ENCODE measurements at regions not wholly inside any gene's neighbourhood (a gene's known extent, or its start where the extent isn't known, plus 50 kb on each side); places are given as distances from the start of the nearest gene placed in this dataset.

DNA sequence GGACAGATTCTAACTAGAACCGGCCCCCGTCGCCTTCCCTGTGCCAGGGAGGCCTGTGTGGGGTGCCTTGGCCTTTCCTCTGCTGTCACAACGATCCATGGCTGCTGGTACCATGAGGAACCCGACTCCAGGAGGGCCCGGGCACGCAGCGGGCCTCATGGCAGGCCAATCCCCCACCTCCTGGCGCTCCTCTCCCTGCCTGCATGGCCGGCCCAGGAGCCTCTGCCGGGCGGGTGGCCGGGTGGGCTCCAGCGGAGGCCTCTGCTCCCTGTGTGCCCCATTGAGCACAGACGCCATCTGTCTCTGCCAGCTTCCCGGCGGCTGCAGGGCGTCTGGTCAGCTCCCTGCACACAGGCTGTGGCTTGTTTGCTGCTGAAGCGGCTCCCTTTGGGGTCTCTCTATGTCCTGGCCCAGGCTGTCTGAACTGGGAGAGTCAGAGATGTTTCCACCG lies 86.5 kb downstream of the MYEOV start:
- Histone ChIP-seq H3K4me3 (ENCODE audit: low read depth, low read length) (no peak overlapping the region), H3K36me3 (ENCODE audit: control insufficient read depth, insufficient read depth, low read length) (no peaks in the 10 kb centered on the region), H3K27me3 (ENCODE audit: control insufficient read depth, insufficient read depth, low read length) (peaks cover 2% of the 10 kb centered on the region)
- no peak for DNase-seq (ENCODE audit: low read depth)
- TF ChIP-seq, protein P1, sequence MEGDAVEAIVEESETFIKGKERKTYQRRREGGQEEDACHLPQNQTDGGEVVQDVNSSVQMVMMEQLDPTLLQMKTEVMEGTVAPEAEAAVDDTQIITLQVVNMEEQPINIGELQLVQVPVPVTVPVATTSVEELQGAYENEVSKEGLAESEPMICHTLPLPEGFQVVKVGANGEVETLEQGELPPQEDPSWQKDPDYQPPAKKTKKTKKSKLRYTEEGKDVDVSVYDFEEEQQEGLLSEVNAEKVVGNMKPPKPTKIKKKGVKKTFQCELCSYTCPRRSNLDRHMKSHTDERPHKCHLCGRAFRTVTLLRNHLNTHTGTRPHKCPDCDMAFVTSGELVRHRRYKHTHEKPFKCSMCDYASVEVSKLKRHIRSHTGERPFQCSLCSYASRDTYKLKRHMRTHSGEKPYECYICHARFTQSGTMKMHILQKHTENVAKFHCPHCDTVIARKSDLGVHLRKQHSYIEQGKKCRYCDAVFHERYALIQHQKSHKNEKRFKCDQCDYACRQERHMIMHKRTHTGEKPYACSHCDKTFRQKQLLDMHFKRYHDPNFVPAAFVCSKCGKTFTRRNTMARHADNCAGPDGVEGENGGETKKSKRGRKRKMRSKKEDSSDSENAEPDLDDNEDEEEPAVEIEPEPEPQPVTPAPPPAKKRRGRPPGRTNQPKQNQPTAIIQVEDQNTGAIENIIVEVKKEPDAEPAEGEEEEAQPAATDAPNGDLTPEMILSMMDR (IDR thresholded peaks at IDR 0.05; ENCODE audit: insufficient read depth, low read length, poor library complexity, severe bottlenecking) = no peak

DNA sequence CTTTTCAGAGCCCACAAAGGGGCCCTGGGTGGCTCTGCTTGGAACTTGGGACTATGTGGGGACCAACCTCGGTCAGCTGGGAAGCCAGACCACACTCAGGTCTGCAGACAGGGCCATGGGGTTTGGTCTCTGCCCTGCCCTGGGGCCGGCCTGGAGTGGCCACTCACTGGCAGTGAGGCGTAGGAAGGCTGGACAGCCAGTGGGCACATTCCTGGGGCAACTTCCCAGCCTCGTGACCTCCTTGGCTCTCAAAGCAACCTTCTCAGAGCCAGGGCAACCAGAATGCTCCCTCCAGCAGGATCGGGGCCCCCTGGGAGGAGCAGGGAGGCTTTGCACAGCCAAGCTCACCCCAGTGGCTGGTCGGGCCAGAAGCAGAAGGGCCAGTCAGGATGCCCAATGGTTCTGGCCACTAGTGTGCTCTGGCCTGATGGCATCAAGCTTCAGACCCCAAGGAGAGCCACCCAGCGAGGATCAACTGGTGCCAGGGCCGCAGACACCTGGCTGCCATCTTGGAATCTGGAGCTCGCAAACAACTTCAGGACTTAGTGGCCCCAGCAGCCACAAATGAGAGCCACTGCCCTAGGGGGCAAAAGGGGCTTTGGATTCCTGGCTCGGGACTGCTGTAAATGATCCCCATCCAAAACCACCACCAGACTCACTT lies 87.1 kb downstream of the MYEOV start:
- Histone ChIP-seq H3K27me3 (ENCODE audit: control insufficient read depth, insufficient read depth, low read length) (peaks cover 2% of the 10 kb centered on the region), H3K4me3 (ENCODE audit: low read depth, low read length) (no peak overlapping the region), H3K36me3 (ENCODE audit: control insufficient read depth, insufficient read depth, low read length) (no peaks in the 10 kb centered on the region)
- TF ChIP-seq, protein P1 (IDR thresholded peaks at IDR 0.05; ENCODE audit: insufficient read depth, low read length, poor library complexity, severe bottlenecking) = no peak
- no peak for DNase-seq (ENCODE audit: low read depth)

DNA sequence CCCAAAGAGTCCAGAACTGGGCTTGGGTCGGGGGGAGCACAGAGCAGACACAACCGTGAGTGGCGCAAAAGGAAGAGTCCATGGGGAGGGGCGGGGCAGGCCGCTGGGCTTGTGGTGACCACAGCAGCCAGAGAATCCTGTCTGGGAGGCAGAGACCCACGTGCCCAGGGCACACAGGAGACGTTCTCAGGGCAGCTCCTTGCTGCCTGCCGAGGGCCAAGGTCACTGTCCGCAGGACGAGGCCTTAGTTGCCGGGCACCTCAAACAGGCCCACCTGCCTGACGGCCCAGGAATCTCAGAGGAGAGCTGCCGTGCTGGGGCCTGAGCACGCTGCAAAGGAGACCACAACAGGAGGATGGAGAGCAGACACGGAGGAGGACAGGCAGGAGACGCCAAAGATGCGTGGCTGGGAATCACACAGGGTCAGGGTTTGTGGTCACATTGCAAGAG lies 87.8 kb downstream of the MYEOV start:
- H3K4me3 ChIP-seq (ENCODE audit: low read depth, low read length) = no peak overlapping the region
- DNase-seq (ENCODE audit: low read depth) = no peak
- peaks cover 2% of the 10 kb centered on the region for H3K27me3 ChIP-seq (ENCODE audit: control insufficient read depth, insufficient read depth, low read length)
- H3K36me3 ChIP-seq (ENCODE audit: control insufficient read depth, insufficient read depth, low read length) = no peaks in the 10 kb centered on the region
- TF ChIP-seq, protein P1 (IDR thresholded peaks at IDR 0.05; ENCODE audit: insufficient read depth, low read length, poor library complexity, severe bottlenecking) = no peak

DNA sequence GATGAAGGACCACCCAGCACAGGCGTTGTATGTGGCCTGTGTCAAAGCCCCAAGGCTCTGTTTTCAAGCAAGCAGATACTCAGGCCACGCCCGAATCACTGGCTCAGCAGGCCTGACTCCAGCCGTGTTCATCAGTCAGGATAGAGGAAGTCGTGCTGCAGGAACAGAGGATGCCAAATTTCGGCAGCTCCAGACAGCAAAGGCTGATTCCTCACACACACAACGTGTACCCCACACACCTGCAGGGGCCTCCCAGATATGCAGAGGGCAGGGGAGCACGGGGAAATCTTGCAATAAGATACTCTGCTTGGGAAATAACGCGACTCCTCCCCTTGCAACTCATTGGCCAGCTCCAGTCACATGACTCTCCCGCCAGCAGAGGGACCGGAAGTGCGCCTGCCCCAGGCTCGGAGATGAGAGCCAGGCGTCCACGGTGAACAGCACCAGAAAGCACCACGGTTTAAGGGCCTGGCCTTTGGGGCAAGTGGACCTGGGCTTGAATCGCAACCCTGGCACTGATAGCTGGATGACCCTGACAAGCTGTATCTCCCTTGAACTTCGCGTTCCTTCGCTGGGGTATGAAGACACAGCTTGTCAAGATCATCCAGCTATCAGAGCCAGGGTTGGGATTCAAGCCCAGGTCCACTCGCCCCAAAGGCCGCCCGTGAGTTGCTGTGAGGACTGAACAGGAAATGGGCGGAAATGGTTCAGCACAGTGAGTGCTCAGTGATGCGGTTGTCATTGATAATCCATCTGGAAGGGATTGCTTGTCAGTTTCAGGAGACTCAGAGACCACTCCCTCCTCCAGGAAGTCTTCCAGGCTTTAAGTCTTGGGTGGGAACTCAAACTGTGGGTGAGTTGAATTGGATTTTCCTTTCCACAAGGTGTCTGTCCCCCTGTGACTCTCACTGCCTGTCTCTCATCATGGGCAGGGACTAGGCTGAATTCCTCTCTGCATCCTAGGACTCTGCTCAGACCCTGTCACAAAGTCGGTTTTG lies 88.5 kb downstream of the MYEOV start:
- Histone ChIP-seq H3K27me3 (ENCODE audit: control insufficient read depth, insufficient read depth, low read length) (peaks cover 2% of the 10 kb centered on the region), H3K4me3 (ENCODE audit: low read depth, low read length) (no peak overlapping the region), H3K36me3 (ENCODE audit: control insufficient read depth, insufficient read depth, low read length) (no peaks in the 10 kb centered on the region)
- TF ChIP-seq, protein P1 (IDR thresholded peaks at IDR 0.05; ENCODE audit: insufficient read depth, low read length, poor library complexity, severe bottlenecking) = no peak
- DNase-seq (ENCODE audit: low read depth) = no peak

DNA sequence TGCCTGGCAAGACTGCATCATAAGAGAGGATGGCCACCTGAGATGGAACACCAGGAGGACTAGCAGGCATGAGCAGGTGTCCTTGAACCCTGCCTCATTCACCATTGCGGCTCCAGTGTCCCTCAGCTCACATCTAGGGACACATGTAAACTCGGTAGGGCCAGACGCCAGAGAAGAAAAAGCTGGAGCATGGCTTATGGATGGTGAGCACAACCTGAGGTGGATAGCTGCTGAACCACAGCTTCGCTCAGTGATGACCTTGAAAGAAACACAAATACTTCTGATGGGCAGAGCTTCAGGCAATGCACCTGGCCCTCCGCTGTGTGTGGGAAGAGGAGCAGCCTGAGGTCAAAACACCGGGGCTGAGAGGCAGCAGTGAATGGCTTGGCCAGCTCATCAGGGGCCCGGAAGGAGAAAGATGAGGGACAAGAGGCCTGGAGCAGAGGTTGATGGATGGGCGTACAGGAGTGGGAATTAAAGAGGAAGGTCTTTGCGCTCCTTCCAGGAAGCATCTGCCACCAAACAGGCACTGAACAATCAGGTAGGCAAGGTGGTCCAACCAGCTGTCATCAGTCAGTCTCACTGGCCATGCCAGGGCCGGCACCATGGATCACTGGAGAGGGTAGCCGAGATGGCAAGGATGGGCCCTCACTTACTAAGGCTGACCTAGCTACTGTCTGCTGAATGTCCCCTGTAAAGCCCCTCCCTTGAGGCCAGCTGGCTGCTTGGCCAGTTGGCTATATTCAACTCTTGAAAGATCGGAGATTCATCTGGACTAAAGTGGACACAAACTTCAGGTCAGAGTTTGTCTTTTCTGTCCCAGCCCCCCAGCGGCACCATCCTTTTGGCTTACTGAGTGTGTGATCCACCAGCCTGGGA lies 89.7 kb downstream of the MYEOV start:
- Histone ChIP-seq H3K27me3 (ENCODE audit: control insufficient read depth, insufficient read depth, low read length) (no peaks in the 10 kb centered on the region), H3K36me3 (ENCODE audit: control insufficient read depth, insufficient read depth, low read length) (no peaks in the 10 kb centered on the region), H3K4me3 (ENCODE audit: low read depth, low read length) (no peak overlapping the region)
- TF ChIP-seq, protein P1 (IDR thresholded peaks at IDR 0.05; ENCODE audit: insufficient read depth, low read length, poor library complexity, severe bottlenecking) = no peak
- no peak for DNase-seq (ENCODE audit: low read depth)

All from kidney epithelial cell (primary cell).